Stomach (tissue), 8 donors: ENCODE measurements at regions not wholly inside any gene's neighbourhood (a gene's known extent, or its start where the extent isn't known, plus 50 kb on each side); places are given as distances from the start of the nearest gene placed in this dataset.

Experiments used
- DNase-seq, 2 donors: peaks; one replicate each; pipeline versions ENCODE4 v3.0.0 to v3.0.0-alpha.2; 2013 to 2019
- H3K27ac ChIP-seq, 5 donors: fragments of 200-600 bp in 4 of 5; sonication (generic) in 4 of 5; one replicate each; pipeline ENCODE4 v1.5.1; 2013 to 2019; ENCODE audit warnings: mild to moderate bottlenecking in 1 of 5, moderate library complexity in 1 of 5
- H3K27me3 ChIP-seq, 3 donors: fragments of 200-600 bp; sonication (generic); one replicate each; pipeline ENCODE4 v1.5.1; 2017 to 2019; ENCODE audit warnings: mixed run types in 1 of 3
- H3K36me3 ChIP-seq, 4 donors: fragments of 200-600 bp; sonication (generic); 1 replicate in 3 of 4; 2 replicates in 1 of 4; pipeline ENCODE4 v1.5.1; 2016 to 2019
- H3K4me1 ChIP-seq, 4 donors: fragments of 200-600 bp; sonication (generic); one replicate each; pipeline ENCODE4 v1.5.1; 2016 to 2019
- H3K4me3 ChIP-seq, 4 donors: fragments of 200-600 bp; sonication (generic) in 3 of 4; one replicate each; pipeline ENCODE4 v1.5.1; 2016 to 2019; ENCODE audit warnings: mild to moderate bottlenecking in 1 of 4
- H3K9me3 ChIP-seq, 4 donors: fragments of 200-600 bp; sonication (generic); one replicate each; pipeline ENCODE4 v1.5.1; 2016 to 2019
- CTCF ChIP-seq, 7 experiments: fragments of 450-650 bp in 4 of 7; fragments of 200-600 bp in 3 of 7; sonication (generic) in 3 of 7; IDR thresholded peaks; one replicate each; pipeline ENCODE4 v1.5.1; 2016 to 2019; ENCODE audit warnings: antibody characterized with exemption in 7 of 7, control low read depth in 2 of 7, mild to moderate bottlenecking in 1 of 7
- EP300 ChIP-seq: sonication (generic); formaldehyde crosslinking; IDR thresholded peaks from one replicate; pipeline ENCODE4 v1.6.1; 2017; ENCODE audit warnings: antibody characterized with exemption
- POLR2A ChIP-seq, 4 donors: fragments of 450-650 bp; IDR thresholded peaks; one replicate each; pipeline ENCODE4 v1.6.1; 2016; ENCODE audit warnings: antibody characterized with exemption in 4 of 4, control low read depth in 2 of 4, mild to moderate bottlenecking in 1 of 4, moderate library complexity in 1 of 4
- POLR2AphosphoS5 ChIP-seq, 3 donors: sonication (generic); formaldehyde crosslinking; IDR thresholded peaks; one replicate each; pipeline ENCODE4 v1.6.1; 2016; ENCODE audit warnings: antibody characterized with exemption in 3 of 3
- WGBS, 5 donors: extraction: QIAGEN DNeasy Blood & Tissue Kit in 3 of 5; methylation state at CpG; one replicate each; pipeline versions ENCODE4 v1.1.5 to v1.1.7; 2013 to 2018; 5-methylcytosine and 5-hydroxymethylcytosine counted together
- intact Hi-C: fragments of 100-400 bp; cut with DNase I; formaldehyde crosslinking; loops from one replicate; pipeline ENCODE4 v1.15.1; 2023; ENCODE audit warnings: low total_unique reads
- donor health status: healthy with polysubstance abuse.
- donor health status: Bipolar disorder and iron deficiency.
- donor health status: healthy.

- H3K4me3 ChIP-seq, result no peak overlapping the region
- H3K27ac ChIP-seq, result no peak overlapping the region
- peaks cover 0 to 20% (median 11%) of the 10 kb centered on the region in 4 donors for H3K9me3 ChIP-seq
- H3K27me3 ChIP-seq, result peaks cover 0 to 8% (median 0%) of the 10 kb centered on the region in 3 donors
- H3K36me3 ChIP-seq, result no peaks in the 10 kb centered on the region
- no peak for DNase-seq
- WGBS, 5 donors, result 82 to 93% (median 88%) methylated on average over 4 of the region's 4 CpGs
- H3K4me1 ChIP-seq, result no peaks in the 10 kb centered on the region
- intact Hi-C loops, result no loop called here
- no peak for TF ChIP-seq EP300
- no peak for TF ChIP-seq CTCF (IDR thresholded peaks at IDR 0.05)
- no peak for TF ChIP-seq POLR2A (IDR thresholded peaks at IDR 0.05)
- no peak for TF ChIP-seq POLR2AphosphoS5 (IDR thresholded peaks at IDR 0.05)
Observed at GRCh38 chr9:26735160-26735559, 157.4 kb downstream of the CAAP1 start.

DNA sequence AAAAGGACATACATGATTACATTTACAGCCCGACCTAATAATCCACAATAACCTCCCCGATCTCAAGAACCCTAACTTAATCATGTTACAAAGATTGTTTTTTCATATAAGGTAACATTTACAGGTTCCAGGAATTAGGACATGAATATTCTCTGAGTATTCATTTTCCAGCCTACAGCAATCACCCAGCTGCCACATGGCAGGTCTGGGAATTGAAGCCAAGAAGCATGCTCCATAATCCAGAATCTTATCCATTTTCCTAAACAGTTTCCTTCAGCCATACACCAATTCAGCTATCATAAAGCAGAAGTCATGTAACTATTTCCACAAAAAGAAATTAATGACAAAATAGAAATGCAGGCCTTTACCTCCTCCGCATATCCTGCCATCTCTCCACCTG lies 163.4 kb downstream of the CAAP1 start:
- H3K36me3 ChIP-seq, result no peaks in the 10 kb centered on the region
- intact Hi-C loops, result no loop called here
- no peak overlapping the region for H3K4me3 ChIP-seq
- H3K9me3 ChIP-seq, result peaks cover 0 to 11% (median 0%) of the 10 kb centered on the region in 4 donors
- no peak overlapping the region for H3K27ac ChIP-seq
- 82 to 96% (median 91%) methylated on average over 3 of the region's 3 CpGs for WGBS, 5 donors
- DNase-seq, result no peak
- H3K27me3 ChIP-seq, result no peaks in the 10 kb centered on the region
- no peaks in the 10 kb centered on the region for H3K4me1 ChIP-seq
- TF ChIP-seq EP300 (no peak), CTCF (IDR thresholded peaks at IDR 0.05) (no peak), POLR2A (IDR thresholded peaks at IDR 0.05) (no peak), POLR2AphosphoS5 (IDR thresholded peaks at IDR 0.05) (no peak)

- intact Hi-C loops, result no loop called here
- no peaks in the 10 kb centered on the region for H3K4me1 ChIP-seq
- peaks cover 0 to 11% (median 0%) of the 10 kb centered on the region in 4 donors for H3K9me3 ChIP-seq
- 73 to 91% (median 81%) methylated on average over 3 of the region's 3 CpGs for WGBS, 5 donors
- DNase-seq, result no peak
- H3K27ac ChIP-seq, result no peak overlapping the region
- TF ChIP-seq POLR2AphosphoS5 (IDR thresholded peaks at IDR 0.05) (no peak), POLR2A (IDR thresholded peaks at IDR 0.05) (no peak)
- no peak overlapping the region for H3K4me3 ChIP-seq
- H3K27me3 ChIP-seq, result no peaks in the 10 kb centered on the region
- H3K36me3 ChIP-seq, result no peaks in the 10 kb centered on the region
Observed at GRCh38 chr9:26727471-26727870, 165.1 kb downstream of the CAAP1 start.

DNA sequence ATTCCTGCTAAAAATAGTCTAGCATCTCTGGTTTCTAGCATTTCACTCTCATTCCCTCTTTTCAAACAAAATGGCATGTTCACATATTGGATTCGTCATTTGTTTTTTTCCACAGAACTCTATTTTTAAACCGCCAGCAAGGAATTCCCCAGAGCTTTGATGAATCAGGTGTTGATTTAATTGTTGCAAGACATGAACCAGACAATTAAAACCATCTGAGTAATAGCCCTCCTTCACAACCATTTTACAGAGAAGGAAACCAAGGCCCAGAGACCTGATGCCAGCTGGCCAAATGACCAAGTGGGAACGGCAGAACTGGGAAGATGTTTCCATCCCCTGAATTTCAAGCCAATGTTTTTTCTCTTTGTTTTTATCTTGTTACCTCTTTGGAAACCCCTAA lies 167.0 kb downstream of the CAAP1 start:
- no peak overlapping the region for H3K4me3 ChIP-seq
- peaks cover 0 to 9% (median 5%) of the 10 kb centered on the region in 3 donors for H3K27me3 ChIP-seq
- H3K36me3 ChIP-seq, result no peaks in the 10 kb centered on the region
- no peak for TF ChIP-seq POLR2A (IDR thresholded peaks at IDR 0.05)
- no peak for TF ChIP-seq CTCF (IDR thresholded peaks at IDR 0.05)
- no peak for TF ChIP-seq EP300
- no peak for TF ChIP-seq POLR2AphosphoS5 (IDR thresholded peaks at IDR 0.05)
- WGBS, 5 donors, result 44 to 81% (median 54%) methylated on average over 3 of the region's 3 CpGs
- intact Hi-C loops, result no loop called here
- DNase-seq, result no peak
- peaks cover 0 to 6% (median 0%) of the 10 kb centered on the region in 4 donors for H3K4me1 ChIP-seq
- peaks cover 0 to 4% (median 0%) of the 10 kb centered on the region in 4 donors for H3K9me3 ChIP-seq
- no peak overlapping the region for H3K27ac ChIP-seq

DNA sequence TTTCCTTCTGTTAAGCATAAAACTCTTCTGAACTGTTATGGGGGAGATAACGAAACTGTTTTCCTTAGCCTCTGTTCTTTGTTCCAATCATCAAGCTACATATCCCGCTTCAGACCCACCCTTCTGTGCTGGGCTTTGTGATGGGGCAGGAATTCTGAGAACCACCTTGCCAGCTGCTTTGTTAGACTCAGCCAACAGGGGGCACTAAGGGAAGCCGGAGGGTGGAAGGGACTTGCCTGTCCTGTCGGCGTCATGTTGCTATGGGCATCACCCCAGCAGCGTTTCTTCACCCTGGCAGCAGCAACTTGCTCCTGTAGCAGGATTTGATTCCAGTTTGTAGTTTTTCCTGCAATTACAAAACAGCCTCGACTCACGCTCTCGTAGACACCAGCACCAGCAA lies 169.1 kb downstream of the CAAP1 start:
- Histone ChIP-seq H3K27me3 (peaks cover 0 to 9% (median 5%) of the 10 kb centered on the region in 3 donors), H3K27ac (no peak overlapping the region), H3K36me3 (no peaks in the 10 kb centered on the region), H3K4me1 (peaks cover 0 to 6% (median 0%) of the 10 kb centered on the region in 4 donors), H3K9me3 (no peaks in the 10 kb centered on the region), H3K4me3 (no peak overlapping the region)
- DNase-seq, result peak in 1 of 2 donors; percentile 48
- intact Hi-C loops, result no loop called here
- TF ChIP-seq CTCF (IDR thresholded peaks at IDR 0.05) (no peak), POLR2AphosphoS5 (IDR thresholded peaks at IDR 0.05) (no peak), POLR2A (IDR thresholded peaks at IDR 0.05) (no peak), EP300 (no peak)
- WGBS, 5 donors, result 19 to 35% (median 24%) methylated on average over 9 of the region's 9 CpGs
